ENCODE measurements at regions not wholly inside any gene's neighbourhood (a gene's known extent, or its start where the extent isn't known, plus 50 kb on each side); places are given as distances from the start of the nearest gene placed in this dataset.
A peak's percentile ranks its signal among the peaks of the same experiment; 100 is the strongest.

GRCh38 chr9:18350036-18350435 lies 123.9 kb upstream of the ADAMTSL1 start:
- no peak for DNase-seq (ENCODE audit: low spot score)

- DNase-seq (ENCODE audit: low spot score), result no peak
Measured at GRCh38 chr9:18350995-18351595, 122.9 kb upstream of the ADAMTSL1 start.

DNA sequence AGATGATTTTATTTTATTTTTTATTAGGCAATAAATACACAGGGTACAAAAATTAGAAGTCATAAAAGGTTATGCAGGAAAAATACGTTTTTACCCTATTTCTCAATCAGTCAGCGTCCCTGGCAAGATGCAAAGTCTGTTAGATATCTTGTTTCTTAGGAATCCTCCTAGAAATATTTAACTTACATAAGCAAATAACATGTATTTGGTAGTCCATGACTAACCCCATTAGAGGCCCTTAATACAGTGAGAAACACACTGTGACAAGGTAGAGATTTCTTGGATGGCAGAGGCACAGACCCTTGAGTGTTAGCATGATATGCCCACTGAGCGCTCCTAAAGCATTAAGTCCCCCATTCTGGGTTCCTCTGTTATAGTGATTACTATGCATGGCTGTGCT lies 121.2 kb upstream of the ADAMTSL1 start:
- no peak for DNase-seq (ENCODE audit: low spot score)

GRCh38 chr9:18353473-18353872 lies 120.5 kb upstream of the ADAMTSL1 start:
- DNase-seq (ENCODE audit: low spot score), result no peak

DNA sequence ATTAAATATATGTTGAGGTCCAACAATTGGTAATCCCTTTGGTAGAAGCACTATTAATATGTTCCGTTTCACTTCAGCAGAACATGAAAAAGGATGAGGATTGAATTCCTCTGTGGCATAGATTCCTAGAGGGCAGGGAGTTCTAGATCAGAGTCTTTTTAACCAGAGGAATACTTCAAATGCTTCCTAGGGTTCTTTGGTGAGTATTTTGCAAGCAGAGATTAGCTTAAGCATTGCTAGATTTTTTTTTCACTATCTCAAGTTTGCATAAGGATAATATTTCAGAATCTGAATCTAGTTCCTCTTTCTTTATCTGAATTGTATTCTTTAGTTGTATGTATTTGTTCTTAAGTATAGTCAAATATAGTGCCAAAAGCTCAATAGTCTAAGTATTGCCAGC lies 116.6 kb upstream of the ADAMTSL1 start:
- DNase-seq (ENCODE audit: low spot score), result no peak

DNA sequence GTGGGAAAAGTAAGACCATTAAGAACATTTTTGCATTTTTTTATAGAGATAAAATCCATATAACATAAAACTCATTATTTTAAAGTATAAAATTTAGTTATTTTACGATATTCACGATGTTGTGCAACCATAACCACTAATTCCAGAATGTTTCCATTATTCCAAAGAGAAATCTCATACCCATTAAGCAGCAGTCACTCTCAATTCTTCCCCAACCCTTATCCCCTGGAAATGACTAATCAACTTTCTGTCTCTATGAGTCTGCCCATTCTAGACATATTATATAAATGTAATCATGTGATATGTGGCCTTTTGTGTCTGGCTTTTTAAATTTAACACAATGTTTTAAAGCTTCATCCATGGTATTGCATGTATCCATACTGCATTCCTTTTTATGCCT lies 115.6 kb upstream of the ADAMTSL1 start:
- no peak for DNase-seq (ENCODE audit: low spot score)

- DNase-seq (ENCODE audit: low spot score), result peak; percentile 73
Measured at GRCh38 chr9:18359335-18359734, 114.6 kb upstream of the ADAMTSL1 start.

DNA sequence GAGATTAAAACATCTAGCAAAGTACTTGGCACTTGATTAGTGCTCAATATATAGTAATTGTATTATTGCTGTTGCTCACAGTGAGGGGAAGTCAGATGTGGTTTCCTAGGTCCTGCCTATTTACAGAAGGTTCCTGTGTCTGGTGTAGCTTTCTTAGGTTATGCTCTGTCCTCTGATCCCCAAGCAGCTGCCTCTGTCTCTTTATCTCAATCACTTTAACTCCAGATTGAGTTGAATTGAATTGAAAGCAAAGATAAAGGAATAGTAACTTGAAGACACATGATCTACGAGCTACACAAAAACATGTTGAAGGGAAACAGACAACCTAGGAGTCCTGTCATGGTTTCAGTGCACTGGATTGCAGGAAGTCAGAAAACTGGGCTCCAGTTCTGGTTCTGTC lies 113.9 kb upstream of the ADAMTSL1 start:
- DNase-seq (ENCODE audit: low spot score), result no peak

DNA sequence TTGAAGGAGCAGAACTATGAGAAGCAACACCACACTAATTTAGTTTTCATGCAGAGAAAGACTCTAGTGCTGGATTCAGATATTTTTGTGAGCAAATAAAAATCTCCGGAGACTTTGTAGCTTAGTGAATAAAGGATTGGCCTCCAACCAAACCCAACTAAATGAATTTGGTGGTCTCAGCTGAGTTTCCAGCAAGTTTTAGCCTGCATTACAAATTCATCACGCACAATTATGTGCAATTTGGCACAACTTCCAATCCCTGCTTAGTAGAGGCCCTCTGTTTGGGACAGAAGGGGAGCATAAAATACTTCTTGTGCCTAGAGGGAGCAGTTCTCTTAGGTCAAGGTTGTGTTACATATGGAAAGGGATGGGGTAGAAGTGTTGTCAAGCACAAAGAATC lies 112.3 kb upstream of the ADAMTSL1 start:
- DNase-seq (ENCODE audit: low spot score), result no peak

DNA sequence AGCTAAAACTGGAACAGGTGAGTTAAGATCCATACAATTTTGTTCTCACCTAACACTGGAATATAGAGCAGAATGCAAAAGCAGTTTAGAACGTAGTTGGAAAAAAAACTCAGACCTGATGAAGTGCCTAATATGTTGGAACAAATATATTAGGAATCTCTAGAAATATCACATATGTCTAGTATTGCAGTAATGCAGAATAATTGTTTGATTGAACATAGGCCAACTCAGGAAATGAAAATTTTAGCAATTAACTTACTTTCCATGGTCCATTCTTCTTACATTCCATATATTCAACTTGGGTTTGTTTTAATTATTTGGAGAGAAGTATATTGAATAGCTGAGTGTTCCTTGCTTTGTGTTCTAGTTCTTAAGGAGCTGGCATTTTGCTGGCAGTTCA lies 111.8 kb upstream of the ADAMTSL1 start:
- no peak for DNase-seq (ENCODE audit: low spot score)

DNA sequence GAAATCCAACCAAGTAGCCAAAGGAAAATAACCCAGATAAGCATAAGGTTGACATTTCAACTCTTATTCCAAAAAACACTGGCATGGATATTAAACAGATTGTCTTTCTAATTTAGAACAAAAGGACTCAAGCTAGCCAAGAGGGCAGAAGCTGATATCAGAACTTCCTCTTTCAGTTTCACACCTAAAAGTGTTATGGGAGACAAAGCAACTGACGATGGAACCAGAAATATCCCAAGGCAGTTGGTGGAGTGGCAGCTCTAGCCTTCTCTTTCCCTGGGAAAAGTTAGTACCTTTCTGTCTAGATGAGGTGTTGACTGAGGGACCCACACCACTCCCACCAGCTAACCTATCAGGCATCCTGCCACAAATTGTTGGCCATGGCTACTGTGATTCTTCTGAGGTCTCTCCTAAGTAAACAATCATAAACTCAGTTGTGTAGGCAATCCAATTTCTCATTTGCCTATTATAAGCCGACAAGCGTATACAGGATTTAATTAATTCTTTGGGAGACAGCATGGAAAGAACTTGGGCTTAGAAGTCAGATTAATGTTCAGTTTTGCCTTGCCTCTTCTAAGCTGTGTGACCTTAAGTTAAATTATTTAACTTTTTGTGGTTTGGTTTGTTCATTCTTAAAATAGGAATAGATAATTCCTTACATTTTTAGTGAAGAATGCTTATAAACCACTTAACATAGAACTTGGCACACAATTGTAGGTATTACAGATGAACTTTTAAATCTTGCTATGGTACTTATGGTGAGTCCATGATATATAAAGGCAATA lies 110.9 kb upstream of the ADAMTSL1 start:
- DNase-seq (ENCODE audit: low spot score), result no peak

- DNase-seq (ENCODE audit: low spot score), result no peak
Measured at GRCh38 chr9:18365651-18366050, 108.3 kb upstream of the ADAMTSL1 start.

- no peak for DNase-seq (ENCODE audit: low spot score)
Measured at GRCh38 chr9:18366184-18366583, 107.8 kb upstream of the ADAMTSL1 start.

DNA sequence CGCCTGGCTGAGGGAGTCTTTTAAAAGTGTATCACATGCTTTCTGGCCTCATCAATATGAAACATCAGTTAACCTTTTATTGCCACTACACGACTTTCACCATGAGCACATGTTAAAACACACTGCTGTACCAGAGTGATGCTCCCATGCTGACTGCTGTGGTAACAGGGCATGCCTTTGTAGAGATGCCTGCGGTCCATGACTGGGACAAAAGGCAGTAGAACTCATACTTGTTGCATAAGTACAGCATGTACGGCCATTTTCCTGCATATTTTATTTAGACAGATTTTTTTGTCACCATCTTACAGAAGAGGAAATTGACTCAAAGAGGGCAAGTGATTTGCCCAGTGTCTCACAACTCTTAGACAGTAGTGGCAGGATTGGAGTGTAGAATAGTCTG lies 105.7 kb upstream of the ADAMTSL1 start:
- no peak for DNase-seq (ENCODE audit: low spot score)

DNA sequence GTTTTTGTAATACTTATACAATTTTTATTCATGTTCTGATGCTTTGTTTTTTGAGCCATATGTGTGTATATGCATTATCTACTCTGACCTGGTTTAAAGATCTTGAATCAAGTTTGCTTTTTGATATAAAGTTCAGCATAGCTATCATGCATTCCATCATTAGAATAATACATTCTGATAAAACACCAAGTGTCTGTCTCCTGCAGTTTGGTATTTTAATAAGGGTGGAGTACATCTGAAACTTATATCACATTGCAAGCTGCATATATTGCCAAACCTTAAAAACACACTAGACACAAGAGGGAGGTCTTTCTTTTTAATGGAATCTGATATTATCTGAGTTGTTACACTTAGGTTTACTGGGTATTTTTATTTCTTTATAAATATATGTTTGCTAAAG lies 102.8 kb upstream of the ADAMTSL1 start:
- no peak for DNase-seq (ENCODE audit: low spot score)

DNA sequence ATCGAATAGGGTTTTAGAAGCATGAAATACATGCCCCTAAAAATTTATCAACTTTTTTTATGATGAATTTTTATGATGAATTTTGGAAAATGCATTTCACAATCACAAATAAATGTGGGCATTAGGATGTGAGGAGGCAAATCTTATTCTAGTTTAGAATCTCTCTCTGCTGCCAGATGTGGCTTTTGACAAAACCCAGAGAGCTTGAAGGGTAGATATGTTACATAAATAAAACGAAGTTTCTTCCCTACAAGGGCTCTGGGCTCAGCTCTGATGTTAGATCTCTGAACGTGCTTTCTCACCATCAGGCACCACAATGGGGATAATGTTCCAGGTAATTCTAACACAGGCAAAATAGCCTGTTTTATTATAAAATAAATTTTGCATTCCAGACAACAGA lies 102.3 kb upstream of the ADAMTSL1 start:
- no peak for DNase-seq (ENCODE audit: low spot score)

- no peak for DNase-seq (ENCODE audit: low spot score)
Measured at GRCh38 chr9:18379073-18379811, 94.7 kb upstream of the ADAMTSL1 start.

DNA sequence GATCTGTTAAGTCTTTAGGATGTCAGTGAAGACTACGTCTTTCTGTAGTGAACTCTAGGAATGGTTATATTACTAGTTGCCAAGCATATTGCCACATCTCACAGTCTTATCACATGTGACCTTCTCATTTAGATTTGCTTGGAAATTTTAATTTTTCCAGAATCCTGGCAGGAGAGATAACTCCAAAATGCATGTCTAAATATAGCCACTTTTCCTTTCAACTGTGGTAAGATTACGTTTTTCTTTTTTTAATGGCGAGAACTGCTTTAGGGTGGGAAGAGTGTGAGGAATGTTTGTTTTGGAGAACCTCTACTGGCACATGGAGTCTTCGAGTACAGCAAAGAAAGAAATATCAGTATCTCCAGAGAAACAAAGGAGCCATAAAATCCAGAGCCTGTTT lies 91.7 kb upstream of the ADAMTSL1 start:
- DNase-seq (ENCODE audit: low spot score), result no peak

GRCh38 chr9:18384066-18384465 lies 89.9 kb upstream of the ADAMTSL1 start:
- DNase-seq (ENCODE audit: low spot score), result no peak

- DNase-seq (ENCODE audit: low spot score), result peak; percentile 50
Measured at GRCh38 chr9:18385696-18386490, 88.1 kb upstream of the ADAMTSL1 start.

DNA sequence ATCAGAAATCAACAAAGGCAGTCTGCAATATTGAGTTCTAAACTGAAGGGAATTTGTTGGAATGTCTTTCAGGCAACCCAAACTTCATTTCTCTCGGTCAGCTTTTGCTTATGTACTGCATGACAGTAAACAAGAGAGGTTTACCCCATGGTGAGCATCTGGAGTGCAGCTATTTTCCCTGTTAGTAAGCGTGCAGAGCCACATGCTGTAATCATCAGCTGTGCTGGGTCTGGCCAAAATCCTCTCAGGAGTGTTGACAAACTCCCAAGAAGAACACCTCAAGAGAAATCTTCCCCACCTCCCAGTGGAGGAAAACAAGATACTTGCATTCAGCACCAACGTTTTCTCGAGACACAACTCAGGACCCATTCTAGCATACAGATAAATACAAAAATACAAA lies 83.6 kb upstream of the ADAMTSL1 start:
- DNase-seq (ENCODE audit: low spot score), result peak; percentile 66

- DNase-seq (ENCODE audit: low spot score), result peak; percentile 53
Measured at GRCh38 chr9:18393340-18394130, 80.4 kb upstream of the ADAMTSL1 start.

All from GM03348 (cell line).